ENCODE measurements at regions not wholly inside any gene's neighbourhood (a gene's known extent, or its start where the extent isn't known, plus 50 kb on each side); places are given as distances from the start of the nearest gene placed in this dataset.

DNA sequence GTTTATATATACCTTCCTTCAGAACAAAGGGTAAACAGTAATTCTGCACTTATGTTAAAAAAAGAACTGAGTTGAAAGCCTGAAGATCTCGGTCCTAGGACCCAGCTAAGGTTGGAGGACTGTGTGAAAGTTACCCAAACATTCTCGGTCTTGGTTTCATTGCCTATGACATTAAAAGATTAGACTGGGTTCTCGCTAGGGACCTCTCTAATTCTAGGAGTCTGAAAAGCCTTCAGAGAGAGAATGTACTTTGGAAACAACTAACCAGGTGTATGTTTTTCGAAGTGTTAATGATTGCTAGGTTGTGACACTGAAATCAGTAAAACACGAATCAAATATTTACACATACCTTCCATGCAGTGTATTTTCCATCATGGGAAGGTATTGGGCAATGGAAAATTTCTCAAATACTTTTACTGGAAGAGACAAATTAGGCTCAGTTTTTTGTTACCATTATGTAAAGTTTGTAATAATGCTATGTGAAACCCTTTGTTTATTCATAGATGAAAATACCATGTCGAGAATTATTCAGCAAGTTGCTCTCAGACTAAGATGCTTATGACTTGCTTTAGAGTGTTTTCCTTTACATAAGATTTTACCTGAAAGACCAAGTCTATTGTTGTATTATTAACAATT is 113.7 kb upstream of the LOC128125822 start:
- Histone ChIP-seq H3K4me3 (ENCODE audit: insufficient read depth, low read length) (no peak overlapping the region), H3K79me2 (ENCODE audit: insufficient read depth, low read length) (no peaks in the 10 kb centered on the region), H3K9me3 (ENCODE audit: low read depth, low read length) (no peaks in the 10 kb centered on the region), H3K36me3 (ENCODE audit: insufficient read depth, low read length) (no peaks in the 10 kb centered on the region), H3K4me2 (ENCODE audit: insufficient read depth, low read length) (no peak overlapping the region), H3K27me3 (ENCODE audit: insufficient read depth, low read length) (no peaks in the 10 kb centered on the region), H3K4me1 (ENCODE audit: insufficient read depth, low read length) (no peaks in the 10 kb centered on the region), H2AFZ (ENCODE audit: low read length) (no peak overlapping the region), H4K20me1 (ENCODE audit: insufficient read depth, low read length) (no peaks in the 10 kb centered on the region), H3K27ac (ENCODE audit: low read depth, low read length) (no peak overlapping the region)
- no peak for DNase-seq (ENCODE audit: insufficient read length, low spot score, missing footprints)
- no peak for TF ChIP-seq CTCF (IDR thresholded peaks at IDR 0.05; ENCODE audit: extremely low read depth, low read depth, low read length)

DNA sequence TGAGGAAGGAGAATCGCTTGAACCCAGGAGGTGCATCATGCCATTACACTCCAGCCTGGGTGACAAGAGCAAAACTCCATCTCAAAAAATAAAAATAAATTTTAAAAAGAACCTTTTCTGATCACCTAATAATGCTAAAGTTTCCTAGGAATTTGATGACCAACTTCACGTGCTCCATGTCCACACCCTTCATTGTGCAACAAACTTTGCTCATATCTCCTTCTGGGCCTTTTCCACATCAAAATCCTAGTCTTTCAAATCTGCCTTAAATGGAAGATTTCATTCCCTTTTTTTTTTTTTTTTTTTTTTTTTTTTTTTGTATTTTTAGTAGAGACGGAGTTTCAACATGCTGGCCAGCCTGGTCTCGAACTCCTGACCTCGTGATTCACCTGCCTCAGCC is 112.5 kb upstream of the LOC128125822 start:
- H3K4me3 ChIP-seq (ENCODE audit: insufficient read depth, low read length), result no peak overlapping the region
- no peaks in the 10 kb centered on the region for H4K20me1 ChIP-seq (ENCODE audit: insufficient read depth, low read length)
- no peaks in the 10 kb centered on the region for H3K27me3 ChIP-seq (ENCODE audit: insufficient read depth, low read length)
- TF ChIP-seq CTCF (IDR thresholded peaks at IDR 0.05; ENCODE audit: extremely low read depth, low read depth, low read length), result no peak
- no peak for DNase-seq (ENCODE audit: insufficient read length, low spot score, missing footprints)
- no peaks in the 10 kb centered on the region for H3K4me1 ChIP-seq (ENCODE audit: insufficient read depth, low read length)
- no peak overlapping the region for H3K27ac ChIP-seq (ENCODE audit: low read depth, low read length)
- H2AFZ ChIP-seq (ENCODE audit: low read length), result no peak overlapping the region
- H3K36me3 ChIP-seq (ENCODE audit: insufficient read depth, low read length), result no peaks in the 10 kb centered on the region
- no peaks in the 10 kb centered on the region for H3K9me3 ChIP-seq (ENCODE audit: low read depth, low read length)
- no peaks in the 10 kb centered on the region for H3K79me2 ChIP-seq (ENCODE audit: insufficient read depth, low read length)
- no peak overlapping the region for H3K4me2 ChIP-seq (ENCODE audit: insufficient read depth, low read length)

DNA sequence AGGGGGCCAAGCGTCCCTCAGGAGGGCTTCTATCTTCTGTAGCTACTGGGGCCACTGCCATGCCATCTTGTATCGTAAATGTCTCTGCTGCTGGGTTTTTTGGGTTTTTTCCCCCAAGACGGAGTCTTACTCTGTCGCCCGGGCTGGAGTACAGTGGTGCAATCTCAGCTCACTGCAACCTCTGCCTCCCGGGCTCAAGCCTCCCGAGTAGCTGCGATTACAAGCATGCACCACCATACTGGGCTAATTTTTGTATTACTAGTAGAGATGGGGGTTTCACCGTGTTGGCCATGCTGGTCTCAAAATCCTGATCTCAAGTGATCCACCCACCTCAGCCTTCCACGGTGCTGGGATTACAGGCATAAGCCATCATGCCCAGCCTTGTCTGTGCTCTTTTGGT is 111.3 kb upstream of the LOC128125822 start:
- Histone ChIP-seq H4K20me1 (ENCODE audit: insufficient read depth, low read length) (no peaks in the 10 kb centered on the region), H3K4me3 (ENCODE audit: insufficient read depth, low read length) (no peak overlapping the region), H3K79me2 (ENCODE audit: insufficient read depth, low read length) (no peaks in the 10 kb centered on the region), H3K4me1 (ENCODE audit: insufficient read depth, low read length) (no peaks in the 10 kb centered on the region), H3K36me3 (ENCODE audit: insufficient read depth, low read length) (no peaks in the 10 kb centered on the region), H3K9me3 (ENCODE audit: low read depth, low read length) (no peaks in the 10 kb centered on the region), H3K27me3 (ENCODE audit: insufficient read depth, low read length) (no peaks in the 10 kb centered on the region), H2AFZ (ENCODE audit: low read length) (no peak overlapping the region), H3K4me2 (ENCODE audit: insufficient read depth, low read length) (no peak overlapping the region), H3K27ac (ENCODE audit: low read depth, low read length) (no peak overlapping the region)
- no peak for DNase-seq (ENCODE audit: insufficient read length, low spot score, missing footprints)
- no peak for TF ChIP-seq CTCF (IDR thresholded peaks at IDR 0.05; ENCODE audit: extremely low read depth, low read depth, low read length)

DNA sequence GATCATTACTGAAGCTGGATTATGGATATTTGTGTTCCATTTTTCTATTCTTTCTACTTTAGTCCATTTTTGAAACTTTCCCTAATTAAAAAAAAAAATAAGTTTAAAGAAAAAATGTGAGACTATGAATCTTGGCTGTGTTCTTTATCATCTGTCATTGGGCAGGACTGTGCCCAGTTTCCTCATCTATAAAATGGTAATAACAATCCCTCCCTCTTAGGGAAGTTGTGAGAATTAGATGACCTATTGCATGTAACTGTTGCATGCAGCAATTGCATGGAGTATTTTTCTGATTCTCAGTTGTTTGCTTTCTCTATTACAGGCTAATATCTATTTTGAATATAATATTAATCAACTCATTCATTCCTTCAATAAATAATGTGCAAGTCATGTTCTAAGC is 108.2 kb upstream of the LOC128125822 start:
- Histone ChIP-seq H3K27ac (ENCODE audit: low read depth, low read length) (no peak overlapping the region), H4K20me1 (ENCODE audit: insufficient read depth, low read length) (no peaks in the 10 kb centered on the region), H3K27me3 (ENCODE audit: insufficient read depth, low read length) (no peaks in the 10 kb centered on the region), H2AFZ (ENCODE audit: low read length) (no peak overlapping the region), H3K79me2 (ENCODE audit: insufficient read depth, low read length) (no peaks in the 10 kb centered on the region), H3K9me3 (ENCODE audit: low read depth, low read length) (no peaks in the 10 kb centered on the region), H3K4me2 (ENCODE audit: insufficient read depth, low read length) (no peak overlapping the region), H3K4me3 (ENCODE audit: insufficient read depth, low read length) (no peak overlapping the region), H3K4me1 (ENCODE audit: insufficient read depth, low read length) (no peaks in the 10 kb centered on the region), H3K36me3 (ENCODE audit: insufficient read depth, low read length) (no peaks in the 10 kb centered on the region)
- no peak for DNase-seq (ENCODE audit: insufficient read length, low spot score, missing footprints)
- no peak for TF ChIP-seq CTCF (IDR thresholded peaks at IDR 0.05; ENCODE audit: extremely low read depth, low read depth, low read length)
